Activated naive CD4-positive, alpha-beta T cell treated with anti-CD3 and anti-CD28 coated beads, Interleukin-2, amount 50 U/mL, for 16 hours (primary cell): ENCODE measurements at regions not wholly inside any gene's neighbourhood (a gene's known extent, or its start where the extent isn't known, plus 50 kb on each side); places are given as distances from the start of the nearest gene placed in this dataset.
"Not testable (repeated sequence)": the region's sequence is repeated elsewhere in the genome, so short reads cannot be mapped to it uniquely, and the experiment has no call there.

ENCODE experiments used
- DNase-seq: peaks from one replicate; pipeline ENCODE4 v3.0.0-alpha.2; 2020

- DNase-seq: no peak
Measured at GRCh38 chr7:68334216-68334615, 1264.1 kb upstream of the AUTS2 start.

- DNase-seq: no peak
Measured at GRCh38 chr7:68334636-68335272, 1263.5 kb upstream of the AUTS2 start.

- DNase-seq: no peak
Measured at GRCh38 chr7:68336594-68336993, 1261.7 kb upstream of the AUTS2 start.

- no peak for DNase-seq
Measured at GRCh38 chr7:68348401-68348800, 1249.9 kb upstream of the AUTS2 start.

- no peak for DNase-seq
Measured at GRCh38 chr7:68362745-68363518, 1235.3 kb upstream of the AUTS2 start.

- DNase-seq: no peak
Measured at GRCh38 chr7:68364886-68365625, 1233.2 kb upstream of the AUTS2 start.

GRCh38 chr7:68371985-68372384, 1226.3 kb upstream of the AUTS2 start:
- DNase-seq: no peak

GRCh38 chr7:68376131-68376661, 1222.1 kb upstream of the AUTS2 start:
- DNase-seq: no peak

GRCh38 chr7:68381731-68382130, 1216.5 kb upstream of the AUTS2 start:
- DNase-seq: no peak

- no peak for DNase-seq
Measured at GRCh38 chr7:68384581-68384980, 1213.7 kb upstream of the AUTS2 start.

- DNase-seq: no peak
Measured at GRCh38 chr7:68393051-68393450, 1205.2 kb upstream of the AUTS2 start.

GRCh38 chr7:68394131-68394530, 1204.1 kb upstream of the AUTS2 start:
- DNase-seq: no peak

GRCh38 chr7:68399991-68400590, 1198.2 kb upstream of the AUTS2 start:
- no peak for DNase-seq

GRCh38 chr7:68400783-68401182, 1197.5 kb upstream of the AUTS2 start:
- DNase-seq: no peak

- DNase-seq: no peak
Measured at GRCh38 chr7:68401313-68401712, 1197.0 kb upstream of the AUTS2 start.

- DNase-seq: no peak
Measured at GRCh38 chr7:68406480-68406879, 1191.8 kb upstream of the AUTS2 start.

GRCh38 chr7:68407460-68407859, 1190.8 kb upstream of the AUTS2 start:
- DNase-seq: no peak

GRCh38 chr7:68408873-68409272, 1189.4 kb upstream of the AUTS2 start:
- no peak for DNase-seq

- no peak for DNase-seq
Measured at GRCh38 chr7:68409851-68410250, 1188.4 kb upstream of the AUTS2 start.

- DNase-seq: not testable (repeated sequence)
Measured at GRCh38 chr7:68410693-68411092, 1187.6 kb upstream of the AUTS2 start.

GRCh38 chr7:68411742-68412141, 1186.5 kb upstream of the AUTS2 start:
- DNase-seq: no peak

- no peak for DNase-seq
Measured at GRCh38 chr7:68414631-68415425, 1183.4 kb upstream of the AUTS2 start.
